Fibroblast of the conjunctiva (primary cell): ENCODE measurements at regions not wholly inside any gene's neighbourhood (a gene's known extent, or its start where the extent isn't known, plus 50 kb on each side); places are given as distances from the start of the nearest gene placed in this dataset.
"Not testable (repeated sequence)": the region's sequence is repeated elsewhere in the genome, so short reads cannot be mapped to it uniquely, and the experiment has no call there.

Experiments
- DNase-seq: peaks from one replicate; pipeline ENCODE4 v3.0.0-alpha.2; 2010; ENCODE audit warnings: low read depth

- DNase-seq, result peak; percentile 18
Observed at GRCh38 chr3:139238281-139239030, 105.4 kb upstream of the MRPS22 start.

DNA sequence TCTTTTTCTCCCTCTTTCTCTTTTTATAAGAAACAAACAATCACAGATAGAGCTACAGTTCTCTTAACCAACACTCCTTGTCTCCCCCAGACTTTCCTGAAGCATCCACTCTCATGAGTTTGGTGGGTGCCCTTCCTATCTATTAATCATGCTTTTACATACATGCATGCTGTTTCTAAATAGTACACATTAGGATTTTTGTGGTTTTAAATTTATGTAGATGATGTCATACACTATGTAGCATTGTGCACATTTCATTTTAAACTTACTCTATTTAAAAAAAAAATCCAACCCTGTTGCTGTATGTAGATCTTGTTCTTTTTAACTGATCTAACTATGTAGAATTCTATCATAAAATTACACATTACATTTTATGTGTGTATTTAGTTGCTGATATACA is 104.3 kb upstream of the MRPS22 start:
- no peak for DNase-seq

DNA sequence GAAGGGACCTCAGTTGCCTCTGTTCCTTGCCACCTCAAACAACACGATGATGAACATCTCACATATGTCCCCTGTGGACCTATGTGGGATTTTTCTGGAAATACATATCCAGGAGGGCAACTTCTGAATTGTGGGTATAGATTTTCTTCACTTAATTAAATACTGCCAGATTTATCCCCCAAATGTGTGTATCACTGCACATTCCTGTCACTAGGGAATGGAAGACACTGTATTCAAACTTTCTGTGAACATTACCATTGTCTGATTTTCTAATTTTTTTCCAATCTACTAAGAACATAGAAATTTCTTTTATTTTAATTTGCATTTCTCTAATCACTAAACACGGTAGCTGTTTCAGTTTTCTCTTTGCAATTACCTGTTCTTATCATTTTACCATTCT is 102.0 kb upstream of the MRPS22 start:
- no peak for DNase-seq

DNA sequence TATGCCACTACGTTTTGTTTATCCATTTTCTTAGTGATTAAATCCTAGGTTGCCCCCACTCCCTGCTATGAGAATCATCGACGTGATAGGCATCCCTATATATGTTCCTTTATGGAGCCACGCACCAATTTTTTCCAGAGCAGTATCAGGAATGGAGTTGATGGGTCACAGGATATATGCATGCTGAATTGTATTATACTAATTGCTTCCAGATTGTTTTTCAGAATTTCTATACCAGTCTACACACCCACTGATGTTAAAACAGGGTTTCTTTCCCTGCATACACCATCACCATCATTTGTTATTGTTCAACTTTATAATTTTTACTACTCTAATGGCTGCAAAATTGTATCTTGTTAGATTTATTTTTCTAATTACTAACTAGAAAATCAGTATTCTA is 100.1 kb upstream of the MRPS22 start:
- no peak for DNase-seq

DNA sequence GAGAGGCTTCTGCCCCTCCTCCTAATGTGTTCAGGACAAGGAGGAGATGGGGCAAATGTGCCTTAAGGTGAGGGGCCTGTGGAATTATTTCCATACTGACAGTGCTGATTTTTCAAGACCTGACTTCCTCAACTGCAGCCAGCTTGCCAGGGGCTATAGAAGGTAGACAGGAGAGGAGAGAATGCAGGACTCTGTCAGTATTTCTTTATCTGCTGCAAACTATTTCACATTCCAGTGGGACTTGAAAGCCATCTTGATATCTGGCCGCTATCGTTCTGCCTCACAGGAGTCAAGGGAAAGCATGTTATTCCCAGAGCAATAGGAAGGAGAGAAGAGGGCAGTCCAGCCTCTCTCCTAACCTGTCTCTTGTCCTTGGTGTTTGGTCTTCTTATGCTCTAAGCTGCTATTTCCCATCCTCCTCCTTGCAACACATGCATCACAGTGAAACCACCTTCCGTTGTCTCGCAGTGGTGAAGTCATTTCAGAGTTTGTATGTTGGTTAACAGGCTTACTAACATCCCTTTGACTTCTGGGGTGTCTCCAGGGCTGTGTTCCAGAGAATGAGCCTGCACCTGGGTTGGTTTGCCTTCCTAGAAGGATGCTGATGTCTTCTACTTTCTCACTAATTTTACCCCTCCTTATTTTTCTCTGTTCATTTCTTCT is 95.1 kb upstream of the MRPS22 start:
- no peak for DNase-seq

DNA sequence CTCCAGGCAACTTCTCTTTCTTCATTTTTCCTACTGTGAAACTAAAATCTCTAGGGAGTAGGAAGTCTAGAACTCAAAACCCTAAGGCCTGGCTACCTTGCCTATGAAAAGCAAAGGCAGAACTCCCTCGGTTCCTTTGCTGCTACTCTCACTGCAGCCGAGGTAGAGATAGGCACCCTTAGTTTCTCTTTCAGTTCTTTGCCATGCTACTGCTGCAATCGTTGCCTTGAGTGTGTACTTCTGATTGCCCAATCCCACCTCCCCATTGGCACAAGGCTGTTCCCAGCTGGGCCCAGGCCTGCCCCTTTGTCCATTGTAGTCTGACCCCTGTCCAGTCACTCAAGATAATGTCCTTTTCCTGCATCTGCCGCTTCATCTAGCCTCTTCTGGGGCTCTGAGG is 92.3 kb upstream of the MRPS22 start:
- DNase-seq, result no peak

DNA sequence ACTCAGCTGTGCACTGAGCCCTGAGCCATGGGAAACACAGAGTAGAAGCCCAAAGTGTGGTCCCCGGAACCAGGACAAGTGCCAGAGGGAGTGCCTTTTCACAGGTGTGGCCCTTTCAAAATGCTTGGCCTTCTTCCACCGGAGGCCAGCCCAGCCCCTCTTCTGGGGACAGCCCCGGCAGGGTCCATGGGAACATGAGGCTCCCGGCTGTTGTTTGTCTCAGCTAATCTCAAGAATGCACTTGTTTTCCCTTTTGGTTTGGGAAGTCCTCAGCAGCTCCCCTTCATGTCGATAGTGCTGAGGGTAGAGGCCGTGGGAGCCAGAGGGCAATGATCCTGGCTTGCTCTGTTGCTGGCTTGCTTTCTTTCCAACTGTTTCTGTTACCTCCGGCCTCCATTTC is 91.1 kb upstream of the MRPS22 start:
- DNase-seq, result no peak

GRCh38 chr3:139258276-139258675 is 85.5 kb upstream of the MRPS22 start:
- no peak for DNase-seq

DNA sequence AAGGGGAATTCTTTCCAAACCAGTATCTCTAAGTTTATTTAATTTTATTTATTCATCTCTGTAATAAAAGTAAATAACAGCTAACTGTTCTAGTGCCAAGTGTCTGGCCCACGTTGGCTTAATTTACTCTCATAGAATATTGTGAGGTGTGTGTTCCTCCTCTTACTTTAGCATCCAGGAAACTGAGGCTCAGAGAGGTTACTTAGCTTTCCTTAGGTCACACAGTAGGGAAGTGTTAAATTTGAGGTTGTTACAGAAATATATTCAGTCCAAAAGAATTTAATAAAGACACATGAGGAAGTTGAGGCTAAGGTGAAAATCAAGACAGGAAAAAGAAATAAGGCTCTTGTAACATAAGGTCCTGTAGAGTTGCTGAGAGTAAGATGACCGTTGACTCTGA is 84.4 kb upstream of the MRPS22 start:
- DNase-seq, result no peak

- no peak for DNase-seq
Observed at GRCh38 chr3:139260041-139260486, 83.8 kb upstream of the MRPS22 start.

- DNase-seq, result no peak
Observed at GRCh38 chr3:139260793-139261736, 82.8 kb upstream of the MRPS22 start.

- no peak for DNase-seq
Observed at GRCh38 chr3:139261754-139262586, 81.8 kb upstream of the MRPS22 start.

DNA sequence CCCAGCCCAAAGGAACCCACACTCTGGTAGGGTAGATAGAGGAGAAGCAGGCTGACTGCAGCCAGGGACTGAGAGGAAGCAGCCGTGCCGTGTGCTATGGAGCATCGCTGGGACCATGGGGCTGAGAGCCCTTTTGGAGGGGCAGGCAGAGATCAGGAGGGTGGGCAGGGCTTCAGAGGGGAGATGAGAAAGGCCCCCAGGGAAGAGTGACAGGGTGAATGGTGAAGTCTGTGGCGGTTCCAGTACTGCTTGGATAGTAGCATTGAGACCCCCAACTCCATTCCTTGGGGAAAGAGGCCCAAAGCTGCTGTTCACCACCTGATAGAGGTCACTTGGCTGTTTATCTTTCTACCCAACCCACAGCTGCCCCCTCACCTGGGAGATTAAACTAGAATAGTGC is 80.0 kb upstream of the MRPS22 start:
- no peak for DNase-seq

- no peak for DNase-seq
Observed at GRCh38 chr3:139264375-139264774, 79.4 kb upstream of the MRPS22 start.

DNA sequence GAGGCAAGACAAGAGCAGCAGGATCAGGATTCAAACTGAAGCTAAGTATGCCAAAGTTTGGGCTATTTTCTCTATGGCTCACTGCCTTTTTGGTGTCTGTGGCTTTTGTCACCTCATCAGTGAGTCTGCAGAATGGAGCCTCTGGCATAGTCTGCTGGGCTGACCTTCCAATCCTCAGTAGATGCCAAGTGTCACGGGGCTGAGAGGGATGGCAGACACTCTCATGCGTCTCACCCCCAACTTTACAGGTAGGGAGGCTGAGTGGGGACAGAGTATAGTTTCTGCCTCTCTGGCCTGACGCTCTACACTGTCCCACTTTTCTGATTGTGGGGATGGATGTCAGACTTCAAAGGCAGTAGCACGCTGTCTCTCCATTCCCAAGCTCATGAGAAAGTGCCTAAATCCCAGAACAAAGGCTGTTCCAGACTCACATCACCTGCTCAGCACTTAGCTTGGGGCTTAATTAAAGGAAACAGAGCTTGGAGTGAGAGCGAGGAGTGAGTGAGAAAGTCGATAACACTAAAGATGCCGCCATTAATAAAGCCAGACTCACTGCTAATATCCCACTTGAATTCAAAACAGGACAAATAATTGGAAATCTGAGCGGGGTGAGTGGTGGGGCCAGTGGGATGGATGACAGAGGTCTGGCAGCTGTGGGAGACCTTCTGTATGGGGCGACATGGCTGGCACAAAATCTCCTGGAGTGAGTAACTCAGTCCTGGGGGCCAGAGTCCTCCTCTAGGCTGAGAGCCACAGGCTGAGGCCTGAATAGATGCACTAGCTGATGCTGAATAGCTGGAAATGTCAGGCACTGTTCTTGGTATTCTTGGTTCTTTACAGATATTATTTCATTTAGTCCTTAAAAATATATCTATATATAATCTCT is 78.4 kb upstream of the MRPS22 start:
- DNase-seq, result no peak

DNA sequence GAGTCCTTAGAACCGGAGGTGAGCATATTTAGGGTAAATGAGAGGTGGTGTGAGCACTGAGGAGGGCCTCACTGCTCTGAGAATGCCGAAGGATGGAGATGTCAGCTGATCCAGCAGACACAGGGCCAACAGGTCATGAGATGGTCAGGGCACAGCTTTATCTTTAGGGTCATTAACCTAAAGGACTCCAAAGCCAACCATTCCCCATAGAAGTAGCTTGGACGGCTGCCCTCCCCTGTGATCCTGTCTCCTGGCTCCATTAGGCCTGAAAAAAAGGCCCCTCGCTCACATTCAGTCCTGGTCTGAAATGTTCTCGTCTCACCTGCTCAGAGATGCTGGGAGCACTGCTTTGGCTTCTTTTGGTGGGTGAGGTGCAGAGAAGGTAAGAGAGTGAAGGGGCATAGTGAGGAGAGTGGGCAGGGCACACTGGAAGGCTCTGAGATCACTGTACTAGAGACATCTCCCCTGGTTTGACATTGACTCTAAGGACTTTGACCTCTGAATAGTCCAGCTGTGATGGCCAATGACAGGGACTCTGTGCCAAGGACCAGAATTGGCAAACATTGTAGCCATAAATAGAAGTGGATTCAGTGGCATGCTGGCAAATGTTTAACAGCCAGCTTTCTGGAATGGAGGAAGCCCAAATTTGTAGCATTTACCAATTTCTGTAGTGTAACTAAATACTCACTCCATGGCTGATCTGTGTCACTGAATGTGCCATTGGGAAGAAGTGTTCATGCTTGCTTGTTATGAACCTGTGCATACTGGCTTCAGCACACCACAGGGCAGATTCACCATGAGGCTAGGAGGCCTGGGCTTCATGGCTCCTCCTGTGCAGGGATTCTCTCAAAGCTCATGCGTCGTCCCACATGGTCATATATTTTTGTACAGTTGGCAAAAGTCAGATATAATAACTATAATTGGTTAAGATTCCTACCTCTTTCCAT is 76.2 kb upstream of the MRPS22 start:
- no peak for DNase-seq

- DNase-seq, result no peak
Observed at GRCh38 chr3:139269984-139270383, 73.8 kb upstream of the MRPS22 start.

DNA sequence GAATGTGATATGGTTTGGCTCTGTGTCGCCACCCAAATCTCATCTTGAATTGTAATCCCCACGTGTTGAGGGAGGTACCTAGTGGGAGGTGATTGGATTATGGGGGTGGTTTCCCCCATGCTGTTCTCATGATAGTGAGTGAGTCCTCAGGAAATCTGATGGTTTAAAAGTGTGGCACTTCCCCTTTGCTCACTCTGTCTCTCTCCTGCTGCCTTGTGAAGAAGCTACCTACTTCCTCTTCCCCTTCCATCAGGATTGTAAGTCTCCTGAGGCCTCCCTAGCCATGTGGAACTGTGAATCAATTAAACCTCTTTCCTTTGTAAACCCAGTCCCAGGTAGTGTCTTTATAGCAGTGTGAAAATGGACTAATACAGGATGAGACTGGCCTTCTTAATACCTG is 73.2 kb upstream of the MRPS22 start:
- DNase-seq, result not testable (repeated sequence)

DNA sequence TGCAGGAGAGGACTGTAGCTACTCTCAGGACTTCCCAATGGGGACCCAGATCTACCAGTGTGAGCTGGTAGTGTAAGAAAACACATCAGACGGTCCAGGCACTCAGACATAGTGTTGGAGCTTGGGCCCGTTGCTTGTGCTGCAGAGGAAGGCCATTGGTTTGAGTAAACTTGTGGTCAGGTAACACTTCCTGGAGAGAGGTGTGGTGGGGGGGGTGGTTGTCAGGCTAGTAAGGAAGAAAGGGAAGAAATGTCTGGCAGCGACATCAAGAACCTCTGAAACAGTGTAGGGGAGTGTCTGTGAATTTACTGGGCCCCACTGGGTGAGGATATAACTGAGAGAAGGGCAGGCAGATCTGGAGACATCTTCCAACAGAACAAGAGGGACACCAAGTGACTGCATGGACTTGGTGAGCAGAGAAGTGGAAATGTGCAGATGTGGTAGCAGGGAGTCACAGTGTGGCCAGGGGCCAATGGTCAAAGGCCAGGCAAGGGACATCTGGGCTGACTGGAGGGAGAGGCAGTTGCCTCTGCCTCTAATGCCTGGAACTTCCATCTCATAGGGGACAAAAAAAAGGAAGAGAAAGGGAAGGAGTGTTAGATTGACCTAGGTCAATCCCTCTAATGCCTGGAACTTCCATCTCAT is 63.7 kb upstream of the MRPS22 start:
- DNase-seq, result no peak
